ENCODE measurements at regions not wholly inside any gene's neighbourhood (a gene's known extent, or its start where the extent isn't known, plus 50 kb on each side); places are given as distances from the start of the nearest gene placed in this dataset.

- CTCF ChIA-PET = no interaction called here
- H3K27me3 ChIP-seq (replicated peaks; ENCODE audit: control insufficient read depth, insufficient read depth, low read length) = no peaks in the 10 kb centered on the region
- H3K4me1 Mint-ChIP-seq (ENCODE audit: low read depth, unreplicated experiment) = no peaks in the 10 kb centered on the region
- no peaks in the 10 kb centered on the region for H3K27me3 Mint-ChIP-seq (ENCODE audit: insufficient read depth, unreplicated experiment)
- BruUV-seq (replicated peaks) = no TSS peak
- no peak overlapping the region for H3K4me3 Mint-ChIP-seq (ENCODE audit: unreplicated experiment)
- no peak overlapping the region for H3K27ac Mint-ChIP-seq (ENCODE audit: unreplicated experiment)
- no peaks in the 10 kb centered on the region for H3K36me3 Mint-ChIP-seq (ENCODE audit: insufficient read depth, unreplicated experiment)
- no peaks in the 10 kb centered on the region for H3K4me1 ChIP-seq
- H3K9me3 Mint-ChIP-seq (ENCODE audit: unreplicated experiment) = no peaks in the 10 kb centered on the region
- H3K36me3 ChIP-seq (ENCODE audit: control insufficient read depth, insufficient read depth, low read length) = no peaks in the 10 kb centered on the region
- no peak for DNase-seq
- TF ChIP-seq CTCF (IDR thresholded peaks at IDR 0.05; ENCODE audit: insufficient read depth in 1 of 2, low read depth in 1 of 2, low read length in 1 of 2, severe bottlenecking in 1 of 2, unreplicated experiment in 1 of 2) = no peak
- no peak overlapping the region for H3K4me3 ChIP-seq (ENCODE audit: low read depth, low read length)
- intact Hi-C loops (cut with micrococcal nuclease; ENCODE audit: unreplicated experiment) = no loop called here
- no peaks in the 10 kb centered on the region for H3K9me3 ChIP-seq
- POLR2A ChIA-PET = no interaction called here
These were observed 106.9 kb upstream of the OLFM3 start for GRCh38 chr1:102103646-102104045.

GRCh38 chr1:102102276-102102780 lies 105.6 kb upstream of the OLFM3 start:
- H3K9me3 Mint-ChIP-seq (ENCODE audit: unreplicated experiment) = no peaks in the 10 kb centered on the region
- no peaks in the 10 kb centered on the region for H3K4me1 Mint-ChIP-seq (ENCODE audit: low read depth, unreplicated experiment)
- no peaks in the 10 kb centered on the region for H3K36me3 Mint-ChIP-seq (ENCODE audit: insufficient read depth, unreplicated experiment)
- no peaks in the 10 kb centered on the region for H3K9me3 ChIP-seq
- H3K27me3 ChIP-seq (replicated peaks; ENCODE audit: control insufficient read depth, insufficient read depth, low read length) = no peaks in the 10 kb centered on the region
- CTCF ChIA-PET = no interaction called here
- no peak overlapping the region for H3K4me3 ChIP-seq (ENCODE audit: low read depth, low read length)
- BruUV-seq (replicated peaks) = no TSS peak
- H3K27ac Mint-ChIP-seq (ENCODE audit: unreplicated experiment) = no peak overlapping the region
- intact Hi-C loops (cut with micrococcal nuclease; ENCODE audit: unreplicated experiment) = no loop called here
- H3K4me1 ChIP-seq = no peaks in the 10 kb centered on the region
- no peaks in the 10 kb centered on the region for H3K27me3 Mint-ChIP-seq (ENCODE audit: insufficient read depth, unreplicated experiment)
- no peaks in the 10 kb centered on the region for H3K36me3 ChIP-seq (ENCODE audit: control insufficient read depth, insufficient read depth, low read length)
- POLR2A ChIA-PET = no interaction called here
- H3K4me3 Mint-ChIP-seq (ENCODE audit: unreplicated experiment) = no peak overlapping the region
- DNase-seq = no peak
- no peak for TF ChIP-seq CTCF (IDR thresholded peaks at IDR 0.05; ENCODE audit: insufficient read depth in 1 of 2, low read depth in 1 of 2, low read length in 1 of 2, severe bottlenecking in 1 of 2, unreplicated experiment in 1 of 2)

- Histone ChIP-seq H3K9me3 (no peaks in the 10 kb centered on the region), H3K4me1 (no peaks in the 10 kb centered on the region), H3K4me3 (ENCODE audit: low read depth, low read length) (no peak overlapping the region), H3K27me3 (replicated peaks; ENCODE audit: control insufficient read depth, insufficient read depth, low read length) (no peaks in the 10 kb centered on the region), H3K36me3 (ENCODE audit: control insufficient read depth, insufficient read depth, low read length) (no peaks in the 10 kb centered on the region)
- Mint-ChIP-seq H3K4me1 (ENCODE audit: low read depth, unreplicated experiment) (no peaks in the 10 kb centered on the region), H3K4me3 (ENCODE audit: unreplicated experiment) (no peak overlapping the region), H3K36me3 (ENCODE audit: insufficient read depth, unreplicated experiment) (no peaks in the 10 kb centered on the region), H3K27ac (ENCODE audit: unreplicated experiment) (no peak overlapping the region), H3K27me3 (ENCODE audit: insufficient read depth, unreplicated experiment) (no peaks in the 10 kb centered on the region), H3K9me3 (ENCODE audit: unreplicated experiment) (no peaks in the 10 kb centered on the region)
- CTCF ChIA-PET = no interaction called here
- intact Hi-C loops (cut with micrococcal nuclease; ENCODE audit: unreplicated experiment) = no loop called here
- BruUV-seq (replicated peaks) = no TSS peak
- POLR2A ChIA-PET = no interaction called here
- DNase-seq = no peak
- no peak for TF ChIP-seq CTCF (IDR thresholded peaks at IDR 0.05; ENCODE audit: insufficient read depth in 1 of 2, low read depth in 1 of 2, low read length in 1 of 2, severe bottlenecking in 1 of 2, unreplicated experiment in 1 of 2)
These were observed 103.9 kb upstream of the OLFM3 start for GRCh38 chr1:102100666-102101065.

Measured in Caco-2 (cell line).